ENCODE measurements at regions not wholly inside any gene's neighbourhood (a gene's known extent, or its start where the extent isn't known, plus 50 kb on each side); places are given as distances from the start of the nearest gene placed in this dataset.
"Not testable (repeated sequence)": the region's sequence is repeated elsewhere in the genome, so short reads cannot be mapped to it uniquely, and the experiment has no call there.

GRCh38 chr18:21968338-21968737, 201.1 kb upstream of the GATA6 start:
- H3K4me3 ChIP-seq (ENCODE audit: low read length) = no peak overlapping the region
- H3F3A ChIP-seq (ENCODE audit: insufficient read depth, low read length, poor library complexity, severe bottlenecking) = no peaks in the 10 kb centered on the region
- no peaks in the 10 kb centered on the region for H3K79me2 ChIP-seq (replicated peaks; ENCODE audit: insufficient read depth, low read length)
- no peak for TF ChIP-seq RAD21 (conservative IDR thresholded peaks at IDR 0.05)
- no peak for TF ChIP-seq EP300 (conservative IDR thresholded peaks at IDR 0.05; ENCODE audit: poor library complexity, severe bottlenecking)
- no peak for TF ChIP-seq SMC3 (conservative IDR thresholded peaks at IDR 0.05; ENCODE audit: poor library complexity)
- H2AFZ ChIP-seq (ENCODE audit: low read depth, low read length) = no peak overlapping the region
- no peaks in the 10 kb centered on the region for H3K9me3 ChIP-seq (ENCODE audit: low read length)
- no peaks in the 10 kb centered on the region for H3K36me3 ChIP-seq (ENCODE audit: insufficient read depth, low read length)
- H3K4me2 ChIP-seq (ENCODE audit: low read length) = no peak overlapping the region
- H3K27me3 ChIP-seq (ENCODE audit: insufficient read depth, low read depth, low read length) = no peaks in the 10 kb centered on the region
- H3K9ac ChIP-seq (ENCODE audit: low read length) = no peak overlapping the region
- no peaks in the 10 kb centered on the region for H3K9me2 ChIP-seq (ENCODE audit: insufficient read depth, low read length)
- no peaks in the 10 kb centered on the region for H4K20me1 ChIP-seq (ENCODE audit: insufficient read depth)
- no peak overlapping the region for H3K27ac ChIP-seq (ENCODE audit: low read length)

GRCh38 chr18:21972281-21972680, 197.1 kb upstream of the GATA6 start:
- Histone ChIP-seq H3K9me2 (ENCODE audit: insufficient read depth, low read length) (no peaks in the 10 kb centered on the region), H3K9me3 (ENCODE audit: low read length) (no peaks in the 10 kb centered on the region), H3K36me3 (ENCODE audit: insufficient read depth, low read length) (no peaks in the 10 kb centered on the region), H3K27me3 (ENCODE audit: insufficient read depth, low read depth, low read length) (no peaks in the 10 kb centered on the region), H3F3A (ENCODE audit: insufficient read depth, low read length, poor library complexity, severe bottlenecking) (no peaks in the 10 kb centered on the region), H3K4me3 (ENCODE audit: low read length) (no peak overlapping the region), H2AFZ (ENCODE audit: low read depth, low read length) (no peak overlapping the region), H3K4me2 (ENCODE audit: low read length) (no peak overlapping the region), H3K27ac (ENCODE audit: low read length) (no peak overlapping the region), H4K20me1 (ENCODE audit: insufficient read depth) (no peaks in the 10 kb centered on the region), H3K9ac (ENCODE audit: low read length) (no peak overlapping the region), H3K79me2 (replicated peaks; ENCODE audit: insufficient read depth, low read length) (no peaks in the 10 kb centered on the region)
- no peak for TF ChIP-seq EZH2 (IDR thresholded peaks at IDR 0.05; ENCODE audit: borderline replicate concordance, insufficient read depth, low read length, poor library complexity, severe bottlenecking)
- TF ChIP-seq CTCF (IDR thresholded peaks at IDR 0.05; ENCODE audit: poor library complexity, severe bottlenecking) = no peak
- no peak for TF ChIP-seq RAD21 (conservative IDR thresholded peaks at IDR 0.05)
- no peak for TF ChIP-seq MXI1 (conservative IDR thresholded peaks at IDR 0.05; ENCODE audit: poor library complexity, severe bottlenecking)
- no peak for TF ChIP-seq POLR2AphosphoS5 (IDR thresholded peaks at IDR 0.05)
- no peak for TF ChIP-seq REST (IDR thresholded peaks at IDR 0.05; ENCODE audit: borderline replicate concordance)
- TF ChIP-seq TAF1 (IDR thresholded peaks at IDR 0.05; ENCODE audit: low read depth) = no peak
- no peak for TF ChIP-seq SMC3 (conservative IDR thresholded peaks at IDR 0.05; ENCODE audit: poor library complexity)
- TF ChIP-seq EP300 (conservative IDR thresholded peaks at IDR 0.05; ENCODE audit: poor library complexity, severe bottlenecking) = no peak

GRCh38 chr18:21975954-21976353, 193.4 kb upstream of the GATA6 start:
- H3K27me3 ChIP-seq (ENCODE audit: insufficient read depth, low read depth, low read length); H3K27ac ChIP-seq (ENCODE audit: low read length); H2AFZ ChIP-seq (ENCODE audit: low read depth, low read length); H3F3A ChIP-seq (ENCODE audit: insufficient read depth, low read length, poor library complexity, severe bottlenecking); H3K79me2 ChIP-seq (replicated peaks; ENCODE audit: insufficient read depth, low read length); H3K4me2 ChIP-seq (ENCODE audit: low read length); H3K4me3 ChIP-seq (ENCODE audit: low read length); H3K9me2 ChIP-seq (ENCODE audit: insufficient read depth, low read length); H4K20me1 ChIP-seq (ENCODE audit: insufficient read depth); H3K9me3 ChIP-seq (ENCODE audit: low read length); H3K9ac ChIP-seq (ENCODE audit: low read length); H3K36me3 ChIP-seq (ENCODE audit: insufficient read depth, low read length): not testable (repeated sequence)
